Endothelial cell of umbilical vein (primary cell): ENCODE measurements at regions not wholly inside any gene's neighbourhood (a gene's known extent, or its start where the extent isn't known, plus 50 kb on each side); places are given as distances from the start of the nearest gene placed in this dataset.

Experiments used
- BruUV-seq: library from RNA; stranded (reverse); fragments of 400-500 nt; replicated peaks from 2 replicates; lab custom pipeline; 2021; lab: Mats Ljungman, UMichigan
- CTCF ChIA-PET: fragments of 300-600, 350-600 bp; sonication (Branson Sonifier 250); formaldehyde crosslinking; loops from one replicate; lab custom pipeline; 2021; ENCODE audit warnings: antibody characterized with exemption, inconsistent platforms; lab: Charles Lee
- POLR2A ChIA-PET: fragments of 300-600, 350-600 bp; sonication (Branson Sonifier 250); formaldehyde crosslinking; loops from one replicate; lab custom pipeline; 2021; ENCODE audit warnings: antibody characterized with exemption, inconsistent platforms; lab: Charles Lee
- DNase-seq: peaks from one replicate; pipeline ENCODE4 v3.0.0-alpha.2; 2011; ENCODE audit warnings: low read depth, low spot score
- FAIRE-seq: peaks from 2 replicates; lab custom pipeline; 2011; peaks lifted over from hg19 to GRCh38; lab: Jason Lieb, UNC
- H2AFZ ChIP-seq: 2 replicates; pipeline ENCODE4 v1.6.0; 2012; ENCODE audit warnings: low read depth, low read length, control low read depth, inconsistent platforms
- H3K27ac ChIP-seq: 2 replicates; pipeline ENCODE4 v1.5.1; 2011; ENCODE audit warnings: low read depth, mild to moderate bottlenecking, control low read depth, low read length, moderate library complexity; ENCODE audit not compliant: insufficient read depth
- H3K27me3 ChIP-seq, 2 experiments: 2 replicates each; pipeline versions ENCODE4 v1.6.0 to v1.6.1; 2011; ENCODE audit warnings: low read length in 2 of 2, mixed read lengths in 1 of 2; ENCODE audit not compliant: control insufficient read depth in 2 of 2, insufficient read depth in 2 of 2
- H3K36me3 ChIP-seq, 2 experiments: 2 replicates in 1 of 2; 3 replicates in 1 of 2; pipeline ENCODE4 v1.5.1; 2011; ENCODE audit warnings: low read length in 2 of 2, mild to moderate bottlenecking in 1 of 2, moderate library complexity in 1 of 2; ENCODE audit not compliant: control insufficient read depth in 2 of 2, insufficient read depth in 2 of 2; ENCODE audit errors: extremely low read depth in 1 of 2
- H3K4me1 ChIP-seq: 3 replicates; pipeline ENCODE4 v1.5.1; 2011; ENCODE audit warnings: mild to moderate bottlenecking, low read length; ENCODE audit not compliant: control insufficient read depth, insufficient read depth; ENCODE audit errors: extremely low read depth
- H3K4me2 ChIP-seq: 2 replicates; pipeline ENCODE4 v1.6.1; 2011; ENCODE audit warnings: low read length, control low read depth, mixed read lengths; ENCODE audit not compliant: insufficient read depth
- H3K4me3 ChIP-seq, 3 experiments: fragments of 200-600 bp in 1 of 3; sonication (generic), shearing (Covaris generic) in 1 of 3; replicated peaks in 1 of 3; 2 replicates each; pipeline ENCODE4 v1.5.1; 2011 to 2016; ENCODE audit warnings: control low read depth in 3 of 3, low read length in 3 of 3, mild to moderate bottlenecking in 2 of 3, inconsistent platforms in 1 of 3, low read depth in 1 of 3, moderate library complexity in 1 of 3; ENCODE audit not compliant: insufficient read depth in 1 of 3
- H3K79me2 ChIP-seq: 2 replicates; pipeline ENCODE4 v1.6.0; 2012; ENCODE audit warnings: low read length, inconsistent platforms; ENCODE audit not compliant: control insufficient read depth, insufficient read depth
- H3K9ac ChIP-seq: replicated peaks from 2 replicates; pipeline ENCODE3; 2011; ENCODE audit warnings: low read length, control low read depth; ENCODE audit not compliant: insufficient read depth; ENCODE audit errors: extremely low read depth
- H3K9me1 ChIP-seq: replicated peaks from 3 replicates; pipeline ENCODE4 v1.6.0; 2011; ENCODE audit warnings: mild to moderate bottlenecking, low read length; ENCODE audit not compliant: control insufficient read depth, insufficient read depth; ENCODE audit errors: extremely low read depth
- H3K9me3 ChIP-seq: replicated peaks from 2 replicates; pipeline ENCODE4 v1.5.1; 2012; ENCODE audit warnings: low read length, inconsistent platforms; ENCODE audit not compliant: control insufficient read depth, insufficient read depth
- H4K20me1 ChIP-seq: replicated peaks from 2 replicates; pipeline ENCODE3; 2011; ENCODE audit warnings: mild to moderate bottlenecking, low read length; ENCODE audit not compliant: control insufficient read depth, insufficient read depth; ENCODE audit errors: extremely low read depth
- EZH2 ChIP-seq: IDR thresholded peaks from 2 replicates; pipeline ENCODE4 v1.6.1; 2012; ENCODE audit warnings: borderline replicate concordance, low read depth, mild to moderate bottlenecking, moderate library complexity, low read length, inconsistent platforms; ENCODE audit not compliant: severe bottlenecking
- FOS ChIP-seq: IDR thresholded peaks from 2 replicates; pipeline ENCODE4 v1.6.1; 2011; ENCODE audit warnings: mild to moderate bottlenecking, low read length, moderate library complexity, borderline replicate concordance; ENCODE audit not compliant: insufficient read depth
- GATA2 ChIP-seq: IDR thresholded peaks from 2 replicates; pipeline ENCODE4 v1.7.0; 2011; ENCODE audit warnings: low read depth, mild to moderate bottlenecking, moderate library complexity, mixed read lengths, low read length; ENCODE audit not compliant: insufficient read length, insufficient read depth
- JUN ChIP-seq: IDR thresholded peaks from 2 replicates; pipeline ENCODE4 v1.6.1; 2011; ENCODE audit warnings: borderline replicate concordance, low read depth; ENCODE audit not compliant: insufficient read length, insufficient read depth
- MYC ChIP-seq: IDR thresholded peaks from one replicate; pipeline ENCODE4 v1.6.1; 2011; ENCODE audit warnings: mild to moderate bottlenecking, low read depth, low read length
- POLR2A ChIP-seq: IDR thresholded peaks from 2 replicates; pipeline ENCODE4 v1.6.1; 2012; ENCODE audit warnings: low read depth, mild to moderate bottlenecking, control low read depth, low read length
- POLR2AphosphoS5 ChIP-seq: IDR thresholded peaks from 2 replicates; pipeline ENCODE4 v1.6.1; 2012; ENCODE audit warnings: low read depth, mild to moderate bottlenecking, control low read depth, low read length, moderate library complexity; ENCODE audit not compliant: insufficient read depth
- dilution Hi-C: fragments of 300-500 bp; cut with MboI; formaldehyde crosslinking; loops from one replicate; pipeline ENCODE4 v1.15.0; 2019; ENCODE audit warnings: low sequenced_read_pairs; ENCODE audit not compliant: extremely low pct_ligation_motif_present
- intact Hi-C: fragments of 100-400 bp; cut with micrococcal nuclease; formaldehyde crosslinking; loops from one replicate; pipeline ENCODE4 v1.10.0; 2022
- TF ChIP-seq, protein P1 (sequence below), 2 donors: IDR thresholded peaks; 1 replicate in 1 of 2; 2 replicates in 1 of 2; pipeline ENCODE4 v1.5.1; 2011; ENCODE audit warnings: low read length in 2 of 2, mild to moderate bottlenecking in 2 of 2, moderate library complexity in 2 of 2, control low read depth in 1 of 2, inconsistent platforms in 1 of 2, low read depth in 1 of 2; ENCODE audit not compliant: insufficient read depth in 1 of 2; ENCODE audit errors: extremely low read depth in 1 of 2
- TF ChIP-seq, protein P2 (sequence below): IDR thresholded peaks from 2 replicates; pipeline ENCODE4 v1.6.1; 2011; ENCODE audit not compliant: insufficient read depth, insufficient read length

GRCh38 chr15:81062937-81063336 lies 62.2 kb downstream of the TLNRD1 start:
- Histone ChIP-seq H3K9ac (no peak overlapping the region), H3K4me3 (no peak overlapping the region), H3K27me3 (no peaks in the 10 kb centered on the region), H3K79me2 (no peaks in the 10 kb centered on the region), H3K27ac (no peak overlapping the region), H3K4me1 (no peaks in the 10 kb centered on the region), H2AFZ (no peak overlapping the region), H3K36me3 (no peaks in the 10 kb centered on the region), H3K9me3 (no peaks in the 10 kb centered on the region), H3K9me1 (no peaks in the 10 kb centered on the region), H4K20me1 (no peaks in the 10 kb centered on the region), H3K4me2 (no peak overlapping the region)
- ChIA-PET CTCF (no interaction called here), POLR2A (no interaction called here)
- dilution Hi-C loops = no loop called here
- no TSS peak for BruUV-seq
- intact Hi-C loops = no loop called here
- no peak for FAIRE-seq
- no peak for DNase-seq
- TF ChIP-seq, protein P1, sequence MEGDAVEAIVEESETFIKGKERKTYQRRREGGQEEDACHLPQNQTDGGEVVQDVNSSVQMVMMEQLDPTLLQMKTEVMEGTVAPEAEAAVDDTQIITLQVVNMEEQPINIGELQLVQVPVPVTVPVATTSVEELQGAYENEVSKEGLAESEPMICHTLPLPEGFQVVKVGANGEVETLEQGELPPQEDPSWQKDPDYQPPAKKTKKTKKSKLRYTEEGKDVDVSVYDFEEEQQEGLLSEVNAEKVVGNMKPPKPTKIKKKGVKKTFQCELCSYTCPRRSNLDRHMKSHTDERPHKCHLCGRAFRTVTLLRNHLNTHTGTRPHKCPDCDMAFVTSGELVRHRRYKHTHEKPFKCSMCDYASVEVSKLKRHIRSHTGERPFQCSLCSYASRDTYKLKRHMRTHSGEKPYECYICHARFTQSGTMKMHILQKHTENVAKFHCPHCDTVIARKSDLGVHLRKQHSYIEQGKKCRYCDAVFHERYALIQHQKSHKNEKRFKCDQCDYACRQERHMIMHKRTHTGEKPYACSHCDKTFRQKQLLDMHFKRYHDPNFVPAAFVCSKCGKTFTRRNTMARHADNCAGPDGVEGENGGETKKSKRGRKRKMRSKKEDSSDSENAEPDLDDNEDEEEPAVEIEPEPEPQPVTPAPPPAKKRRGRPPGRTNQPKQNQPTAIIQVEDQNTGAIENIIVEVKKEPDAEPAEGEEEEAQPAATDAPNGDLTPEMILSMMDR (IDR thresholded peaks at IDR 0.05; ENCODE audit: extremely low read depth in 1 of 2, insufficient read depth in 1 of 2, low read depth in 1 of 2, low read length in 2 of 2) = no peak
- TF ChIP-seq JUN = no peak
- TF ChIP-seq, protein P2, sequence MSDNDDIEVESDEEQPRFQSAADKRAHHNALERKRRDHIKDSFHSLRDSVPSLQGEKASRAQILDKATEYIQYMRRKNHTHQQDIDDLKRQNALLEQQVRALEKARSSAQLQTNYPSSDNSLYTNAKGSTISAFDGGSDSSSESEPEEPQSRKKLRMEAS = no peak
- TF ChIP-seq GATA2 = no peak
- TF ChIP-seq POLR2A = no peak
- TF ChIP-seq EZH2 = no peak
- no peak for TF ChIP-seq FOS
- no peak for TF ChIP-seq POLR2AphosphoS5
- TF ChIP-seq MYC = no peak
